SK-N-SH (cell line): ENCODE measurements at regions not wholly inside any gene's neighbourhood (a gene's known extent, or its start where the extent isn't known, plus 50 kb on each side); places are given as distances from the start of the nearest gene placed in this dataset.
A peak's percentile ranks its signal among the peaks of the same experiment; 100 is the strongest.

Experiments used
- CTCF ChIA-PET: fragments of 300-600, 350-600 bp; formaldehyde crosslinking; extraction: SDS; loops from one replicate; lab custom pipeline; 2021; lab: Yijun Ruan, JAX
- POLR2A ChIA-PET: fragments of 350-600 bp; sonication (Branson Sonifier 250); formaldehyde crosslinking; extraction: SDS; loops from one replicate; lab custom pipeline; 2020; ENCODE audit warnings: antibody characterized with exemption, inconsistent platforms; lab: Yijun Ruan, JAX
- DNase-seq: peaks from one replicate; pipeline ENCODE4 v3.0.0; 2012
- H2AFZ ChIP-seq: fragments of 200-600 bp; sonication (generic); 2 replicates; pipeline ENCODE4 v1.8.1; 2016; ENCODE audit warnings: antibody characterized with exemption, mild to moderate bottlenecking, low read depth
- H3F3A ChIP-seq: fragments of 200-600 bp; sonication (generic); replicated peaks from 2 replicates; pipeline ENCODE3; 2016; ENCODE audit warnings: antibody characterized with exemption, mild to moderate bottlenecking; ENCODE audit not compliant: insufficient read depth
- H3K27ac ChIP-seq, 2 experiments: fragments of 200-500 bp in 1 of 2; fragments of 200-600 bp in 1 of 2; sonication (Bioruptor generic) in 1 of 2; sonication (generic), shearing (Covaris generic) in 1 of 2; 2 replicates each; pipeline versions ENCODE4 v1.5.1 to v1.6.1; 2014 to 2016; ENCODE audit warnings: low read depth in 2 of 2, inconsistent platforms in 1 of 2, low read length in 1 of 2, mild to moderate bottlenecking in 1 of 2, mixed read lengths in 1 of 2
- H3K27me3 ChIP-seq: fragments of 200-600 bp; sonication (generic), shearing (Covaris generic); 2 replicates; pipeline ENCODE4 v1.6.1; 2016; ENCODE audit warnings: mixed run types; ENCODE audit not compliant: insufficient read depth
- H3K36me3 ChIP-seq, 2 experiments: fragments of 200-500 bp in 1 of 2; fragments of 200-600 bp in 1 of 2; sonication (Bioruptor generic) in 1 of 2; sonication (generic) in 1 of 2; replicated peaks in 1 of 2; 2 replicates each; pipeline versions ENCODE3 to v1.5.1; 2014 to 2016; ENCODE audit warnings: low read length in 1 of 2, mild to moderate bottlenecking in 1 of 2; ENCODE audit not compliant: insufficient read depth in 2 of 2, control insufficient read depth in 1 of 2
- H3K4me1 ChIP-seq, 2 experiments: fragments of 200-500 bp in 1 of 2; fragments of 200-600 bp in 1 of 2; sonication (Bioruptor generic) in 1 of 2; sonication (generic), shearing (Covaris generic) in 1 of 2; 2 replicates each; pipeline versions ENCODE4 v1.5.1 to v1.6.1; 2014 to 2016; ENCODE audit warnings: low read depth in 1 of 2, low read length in 1 of 2, mixed run types in 1 of 2; ENCODE audit not compliant: insufficient read depth in 2 of 2, control insufficient read depth in 1 of 2
- H3K4me2 ChIP-seq: fragments of 200-600 bp; sonication (generic), shearing (Covaris generic); 2 replicates; pipeline ENCODE4 v1.6.1; 2017; ENCODE audit warnings: mixed run types
- H3K4me3 ChIP-seq, 2 experiments: fragments of 200-500 bp in 1 of 2; fragments of 200-600 bp in 1 of 2; sonication (Bioruptor generic) in 1 of 2; sonication (generic), shearing (Covaris generic) in 1 of 2; 2 replicates each; pipeline versions ENCODE4 v1.5.1 to v1.8.1; 2014 to 2016; ENCODE audit warnings: low read depth in 2 of 2, inconsistent platforms in 1 of 2, low read length in 1 of 2, mild to moderate bottlenecking in 1 of 2, mixed read lengths in 1 of 2, moderate library complexity in 1 of 2
- H3K79me2 ChIP-seq: fragments of 200-600 bp; sonication (generic); 2 replicates; pipeline ENCODE4 v1.8.1; 2017; ENCODE audit warnings: mild to moderate bottlenecking; ENCODE audit not compliant: insufficient read depth
- H3K9ac ChIP-seq: fragments of 200-600 bp; sonication (generic); 2 replicates; pipeline ENCODE4 v1.6.1; 2017; ENCODE audit warnings: mixed run types
- H3K9me2 ChIP-seq: fragments of 200-600 bp; sonication (generic); 2 replicates; pipeline ENCODE4 v1.6.1; 2017; ENCODE audit warnings: mixed run types
- H3K9me3 ChIP-seq: fragments of 200-600 bp; sonication (generic); 2 replicates; pipeline ENCODE4 v1.6.1; 2017; ENCODE audit warnings: mixed run types, mild to moderate bottlenecking, moderate library complexity
- H4K20me1 ChIP-seq: fragments of 200-600 bp; sonication (generic); 2 replicates; pipeline ENCODE4 v1.6.1; 2017; ENCODE audit warnings: mild to moderate bottlenecking, mixed run types; ENCODE audit not compliant: insufficient read depth
- CTCF ChIP-seq: fragments of 200-600 bp; sonication (generic); IDR thresholded peaks from 2 replicates; pipeline ENCODE4 v1.6.1; 2017; ENCODE audit warnings: antibody characterized with exemption, mild to moderate bottlenecking, moderate library complexity
- EP300 ChIP-seq, 2 experiments: IDR thresholded peaks; 2 replicates each; pipeline versions ENCODE4 v1.4.0 to v1.6.1; 2012; ENCODE audit warnings: borderline replicate concordance in 1 of 2, low read depth in 1 of 2, low read length in 1 of 2
- FOXJ3 ChIP-seq: sonication (generic); formaldehyde crosslinking; IDR thresholded peaks from 2 replicates; pipeline ENCODE4 v1.5.1; 2020; ENCODE audit warnings: mild to moderate bottlenecking, missing genetic modification reagents
- GABPA ChIP-seq: IDR thresholded peaks from 2 replicates; pipeline ENCODE4 v1.4.0; 2012; ENCODE audit warnings: low read depth, mild to moderate bottlenecking
- GATA2 ChIP-seq: sonication (generic); formaldehyde crosslinking; IDR thresholded peaks from 2 replicates; pipeline ENCODE4 v1.5.0; 2020; ENCODE audit warnings: mild to moderate bottlenecking, missing genetic modification reagents
- POLR2AphosphoS5 ChIP-seq: IDR thresholded peaks from 2 replicates; pipeline ENCODE4 v1.6.1; 2012; ENCODE audit warnings: low read depth, low read length
- RCOR1 ChIP-seq: fragments of 150-350 bp; IDR thresholded peaks from 2 replicates; pipeline ENCODE4 v1.6.1; 2017; ENCODE audit warnings: antibody characterized with exemption, low read length
- REST ChIP-seq: IDR thresholded peaks from 2 replicates; pipeline ENCODE4 v1.6.1; 2012; ENCODE audit warnings: mild to moderate bottlenecking, low read depth, low read length, moderate library complexity
- RXRA ChIP-seq: IDR thresholded peaks from 2 replicates; pipeline ENCODE4 v1.4.0; 2012; ENCODE audit warnings: low read depth, mild to moderate bottlenecking, borderline replicate concordance
- SIN3A ChIP-seq: IDR thresholded peaks from 2 replicates; pipeline ENCODE4 v1.6.1; 2012; ENCODE audit warnings: low read depth, mild to moderate bottlenecking, low read length, moderate library complexity, borderline replicate concordance
- WGBS: methylation state at CpG from one replicate; pipeline ENCODE4 v1.1.6; 2017; ENCODE audit warnings: low lambda C conversion rate; 5-methylcytosine and 5-hydroxymethylcytosine counted together

- Histone ChIP-seq H3K36me3 (no peaks in the 10 kb centered on the region), H3K4me1 (no peaks in the 10 kb centered on the region; a peak in 1 of 4 replicates), H3K4me2 (no peak overlapping the region), H3K9me2 (no peaks in the 10 kb centered on the region), H3K4me3 (no peak overlapping the region), H3K27ac (no peak overlapping the region), H3K79me2 (no peaks in the 10 kb centered on the region), H3K9me3 (no peaks in the 10 kb centered on the region), H3K9ac (no peak overlapping the region), H4K20me1 (no peaks in the 10 kb centered on the region), H2AFZ (no peak overlapping the region), H3K27me3 (no peaks in the 10 kb centered on the region), H3F3A (no peaks in the 10 kb centered on the region)
- ChIA-PET CTCF (no interaction called here), POLR2A (no interaction called here)
- DNase-seq: no peak
- TF ChIP-seq SIN3A: no peak
- no peak for TF ChIP-seq POLR2AphosphoS5
- no peak for TF ChIP-seq EP300 (IDR thresholded peaks at IDR 0.05; ENCODE audit: borderline replicate concordance in 1 of 2, low read depth in 1 of 2, low read length in 1 of 2)
- TF ChIP-seq GABPA: no peak
- TF ChIP-seq CTCF: no peak
- no peak for TF ChIP-seq REST
- no peak for TF ChIP-seq RCOR1
- no peak for TF ChIP-seq FOXJ3 (CRISPR knock-in tag)
- WGBS: 20% methylated on average over 3 of the region's 3 CpGs
Measured at GRCh38 chr16:8407351-8407750, 183.0 kb downstream of the TMEM114 start.

DNA sequence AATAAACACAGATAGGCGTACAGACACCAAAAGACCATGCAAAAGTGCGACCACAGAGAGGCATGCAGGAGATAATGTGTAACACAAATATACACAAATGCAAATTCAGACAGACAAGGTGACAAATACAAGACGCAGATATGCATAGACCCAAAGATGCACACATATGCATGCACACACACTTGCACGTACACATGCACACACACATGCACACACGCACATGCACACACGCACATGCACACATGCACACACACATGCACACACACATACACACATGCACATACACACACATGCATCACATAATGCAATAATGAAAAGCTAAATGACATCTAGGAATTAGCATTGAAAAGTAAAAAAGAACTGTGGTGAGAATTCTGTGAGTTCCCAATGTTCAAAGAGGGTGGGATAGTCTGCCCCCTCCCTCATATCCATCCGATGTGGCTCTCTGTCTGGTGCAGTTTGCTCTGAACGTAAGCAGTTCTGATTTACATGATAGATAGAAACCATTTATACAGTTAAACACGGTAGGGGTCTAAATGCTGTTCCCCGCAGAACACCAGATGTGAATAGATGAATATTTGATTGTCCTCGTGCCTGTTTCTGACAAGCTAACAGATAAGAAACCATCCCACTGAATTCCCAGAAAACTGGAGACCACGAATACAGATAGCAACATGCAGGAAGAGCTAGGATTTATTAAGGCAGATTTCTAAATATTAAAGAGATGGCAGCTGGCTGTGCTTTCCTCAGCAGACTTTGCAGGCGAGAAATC, 186.1 kb downstream of the TMEM114 start:
- Histone ChIP-seq H3K9ac (no peak overlapping the region), H3K79me2 (no peaks in the 10 kb centered on the region), H3K4me1 (no peaks in the 10 kb centered on the region; a peak in 1 of 4 replicates), H3K9me3 (no peaks in the 10 kb centered on the region), H3K4me2 (no peak overlapping the region), H3K36me3 (no peaks in the 10 kb centered on the region), H3K4me3 (no peak overlapping the region), H2AFZ (no peak overlapping the region), H4K20me1 (no peaks in the 10 kb centered on the region), H3K9me2 (no peaks in the 10 kb centered on the region), H3K27me3 (no peaks in the 10 kb centered on the region), H3K27ac (no peak overlapping the region)
- 14% methylated on average over 13 of the region's 13 CpGs for WGBS
- ChIA-PET POLR2A (no interaction called here), CTCF (interaction anchor here (0.7 to 1.1 kb wide), 2 partner anchors 10 to 1666 kb away, joined by 3 read pairs; no protein-coding TSS in a partner anchor)
- peak; percentile 35 for TF ChIP-seq GATA2 (CRISPR knock-in tag)
- TF ChIP-seq RXRA: no peak
- 0 out of 4 replicates have a peak, but pooled peaks of 1 of the 2 experiments have one; percentile 39 for TF ChIP-seq EP300 (IDR thresholded peaks at IDR 0.05; ENCODE audit: borderline replicate concordance in 1 of 2, low read depth in 1 of 2, low read length in 1 of 2)
- TF ChIP-seq, all 33 proteins: peak for 2
- peak; percentile 42 for DNase-seq
- no peaks in the 10 kb centered on the region for H3F3A ChIP-seq
